ENCODE measurements at regions not wholly inside any gene's neighbourhood (a gene's known extent, or its start where the extent isn't known, plus 50 kb on each side); places are given as distances from the start of the nearest gene placed in this dataset.
"Not testable (repeated sequence)": the region's sequence is repeated elsewhere in the genome, so short reads cannot be mapped to it uniquely, and the experiment has no call there.

GRCh38 chr9:62526306-62526705 is 1336.5 kb downstream of the SPATA31A7 start:
- H3K36me3 ChIP-seq (ENCODE audit: control insufficient read depth in 2 of 3, insufficient read depth in 3 of 3, low read length in 3 of 3); H3K27me3 ChIP-seq (ENCODE audit: control insufficient read depth in 2 of 2, insufficient read depth in 2 of 2, low read length in 2 of 2); DNase-seq; H3K36me3 Mint-ChIP-seq; intact Hi-C loops (cut with micrococcal nuclease); H3K27ac ChIP-seq (ENCODE audit: low read depth, low read length); H3K9me3 ChIP-seq (ENCODE audit: control insufficient read depth in 2 of 3, low read length in 3 of 3); H3K4me1 Mint-ChIP-seq; H3K9me3 Mint-ChIP-seq; H3K4me1 ChIP-seq (ENCODE audit: control insufficient read depth in 2 of 2, insufficient read depth in 2 of 2, low read length in 2 of 2); CTCF ChIA-PET; H3K4me3 Mint-ChIP-seq; H3K27me3 Mint-ChIP-seq; POLR2A ChIA-PET; H3K4me3 ChIP-seq (ENCODE audit: low read length); H3K27ac Mint-ChIP-seq; ATAC-seq: not testable (repeated sequence)

GRCh38 chr9:62532162-62532776 is 1342.4 kb downstream of the SPATA31A7 start:
- H3K36me3 ChIP-seq (ENCODE audit: control insufficient read depth in 2 of 3, insufficient read depth in 3 of 3, low read length in 3 of 3); H3K4me1 ChIP-seq (ENCODE audit: control insufficient read depth in 2 of 2, insufficient read depth in 2 of 2, low read length in 2 of 2); H3K4me1 Mint-ChIP-seq; H3K9me3 ChIP-seq (ENCODE audit: control insufficient read depth in 2 of 3, low read length in 3 of 3); POLR2A ChIA-PET; CTCF ChIA-PET; H3K27me3 Mint-ChIP-seq; H3K27ac ChIP-seq (ENCODE audit: low read depth, low read length); H3K9me3 Mint-ChIP-seq; H3K4me3 ChIP-seq (ENCODE audit: low read length); H3K36me3 Mint-ChIP-seq; ATAC-seq; intact Hi-C loops (cut with micrococcal nuclease); H3K27me3 ChIP-seq (ENCODE audit: control insufficient read depth in 2 of 2, insufficient read depth in 2 of 2, low read length in 2 of 2); H3K27ac Mint-ChIP-seq: not testable (repeated sequence)
- peak in 2 of 9 donors; percentile 2 to 25 for DNase-seq
- H3K4me3 Mint-ChIP-seq: peak overlapping the region in 3 of 10 donors; percentile 69 to 91 (median 85)

- peak in 3 of 9 donors; percentile 9 to 30 (median 14) for DNase-seq
- H3K27ac ChIP-seq (ENCODE audit: low read depth, low read length); ATAC-seq; POLR2A ChIA-PET; intact Hi-C loops (cut with micrococcal nuclease); H3K4me3 ChIP-seq (ENCODE audit: low read length); H3K36me3 Mint-ChIP-seq; H3K36me3 ChIP-seq (ENCODE audit: control insufficient read depth in 2 of 3, insufficient read depth in 3 of 3, low read length in 3 of 3); H3K9me3 ChIP-seq (ENCODE audit: control insufficient read depth in 2 of 3, low read length in 3 of 3); H3K4me1 ChIP-seq (ENCODE audit: control insufficient read depth in 2 of 2, insufficient read depth in 2 of 2, low read length in 2 of 2); H3K27me3 ChIP-seq (ENCODE audit: control insufficient read depth in 2 of 2, insufficient read depth in 2 of 2, low read length in 2 of 2); CTCF ChIA-PET; H3K4me1 Mint-ChIP-seq; H3K27me3 Mint-ChIP-seq; H3K9me3 Mint-ChIP-seq: not testable (repeated sequence)
- Mint-ChIP-seq H3K27ac (peak overlapping the region in 1 of 9 donors; percentile 76), H3K4me3 (peak overlapping the region in 4 of 10 donors; percentile 69 to 91 (median 85))
These were observed 1342.9 kb downstream of the SPATA31A7 start for GRCh38 chr9:62532777-62533173.

GRCh38 chr9:62550539-62550938 is 1360.7 kb downstream of the SPATA31A7 start:
- CTCF ChIA-PET; intact Hi-C loops (cut with micrococcal nuclease): not testable (repeated sequence)
- peak; percentile 72 for ATAC-seq

GRCh38 chr9:62560603-62561002 is 1370.8 kb downstream of the SPATA31A7 start:
- CTCF ChIA-PET; POLR2A ChIA-PET; H3K36me3 Mint-ChIP-seq; H3K4me1 ChIP-seq (ENCODE audit: control insufficient read depth in 2 of 2, insufficient read depth in 2 of 2, low read length in 2 of 2); H3K27ac ChIP-seq (ENCODE audit: low read depth, low read length); ATAC-seq; H3K27ac Mint-ChIP-seq; H3K9me3 Mint-ChIP-seq; H3K9me3 ChIP-seq (ENCODE audit: control insufficient read depth in 2 of 3, low read length in 3 of 3); intact Hi-C loops (cut with micrococcal nuclease); H3K4me1 Mint-ChIP-seq; H3K27me3 Mint-ChIP-seq; H3K36me3 ChIP-seq (ENCODE audit: control insufficient read depth in 2 of 3, insufficient read depth in 3 of 3, low read length in 3 of 3); DNase-seq; H3K4me3 ChIP-seq (ENCODE audit: low read length); H3K27me3 ChIP-seq (ENCODE audit: control insufficient read depth in 2 of 2, insufficient read depth in 2 of 2, low read length in 2 of 2); H3K4me3 Mint-ChIP-seq: not testable (repeated sequence)

More at GRCh38 chr9:62550539-62550938, 1360.7 kb downstream of the SPATA31A7 start:
- H3K36me3 ChIP-seq (ENCODE audit: control insufficient read depth in 2 of 3, insufficient read depth in 3 of 3, low read length in 3 of 3); H3K4me3 ChIP-seq (ENCODE audit: low read length); POLR2A ChIA-PET; H3K27me3 Mint-ChIP-seq; H3K27ac ChIP-seq (ENCODE audit: low read depth, low read length); H3K27me3 ChIP-seq (ENCODE audit: control insufficient read depth in 2 of 2, insufficient read depth in 2 of 2, low read length in 2 of 2); H3K36me3 Mint-ChIP-seq; H3K9me3 ChIP-seq (ENCODE audit: control insufficient read depth in 2 of 3, low read length in 3 of 3); H3K4me1 ChIP-seq (ENCODE audit: control insufficient read depth in 2 of 2, insufficient read depth in 2 of 2, low read length in 2 of 2); H3K27ac Mint-ChIP-seq; H3K4me1 Mint-ChIP-seq; H3K9me3 Mint-ChIP-seq; H3K4me3 Mint-ChIP-seq: not testable (repeated sequence)
- DNase-seq: peak in 4 of 9 donors; percentile 1 to 22 (median 7)

- CTCF ChIA-PET; H3K36me3 Mint-ChIP-seq; H3K27me3 ChIP-seq (ENCODE audit: control insufficient read depth in 2 of 2, insufficient read depth in 2 of 2, low read length in 2 of 2); H3K27ac ChIP-seq (ENCODE audit: low read depth, low read length); intact Hi-C loops (cut with micrococcal nuclease); H3K4me3 ChIP-seq (ENCODE audit: low read length); ATAC-seq; H3K9me3 Mint-ChIP-seq; H3K27ac Mint-ChIP-seq; H3K27me3 Mint-ChIP-seq; H3K4me1 ChIP-seq (ENCODE audit: control insufficient read depth in 2 of 2, insufficient read depth in 2 of 2, low read length in 2 of 2); POLR2A ChIA-PET; H3K4me1 Mint-ChIP-seq; H3K36me3 ChIP-seq (ENCODE audit: control insufficient read depth in 2 of 3, insufficient read depth in 3 of 3, low read length in 3 of 3); H3K9me3 ChIP-seq (ENCODE audit: control insufficient read depth in 2 of 3, low read length in 3 of 3); H3K4me3 Mint-ChIP-seq: not testable (repeated sequence)
- DNase-seq: peak in 1 of 9 donors; percentile 20
These were observed 1375.3 kb downstream of the SPATA31A7 start for GRCh38 chr9:62565132-62565531.

GRCh38 chr9:62566430-62566829 is 1376.6 kb downstream of the SPATA31A7 start:
- H3K36me3 ChIP-seq (ENCODE audit: control insufficient read depth in 2 of 3, insufficient read depth in 3 of 3, low read length in 3 of 3); H3K27ac Mint-ChIP-seq; H3K27me3 Mint-ChIP-seq; H3K4me3 Mint-ChIP-seq; H3K36me3 Mint-ChIP-seq; H3K4me1 Mint-ChIP-seq; H3K27me3 ChIP-seq (ENCODE audit: control insufficient read depth in 2 of 2, insufficient read depth in 2 of 2, low read length in 2 of 2); intact Hi-C loops (cut with micrococcal nuclease); H3K27ac ChIP-seq (ENCODE audit: low read depth, low read length); H3K9me3 ChIP-seq (ENCODE audit: control insufficient read depth in 2 of 3, low read length in 3 of 3); H3K4me3 ChIP-seq (ENCODE audit: low read length); DNase-seq; H3K9me3 Mint-ChIP-seq; CTCF ChIA-PET; POLR2A ChIA-PET; H3K4me1 ChIP-seq (ENCODE audit: control insufficient read depth in 2 of 2, insufficient read depth in 2 of 2, low read length in 2 of 2); ATAC-seq: not testable (repeated sequence)
